ENCODE measurements at regions not wholly inside any gene's neighbourhood (a gene's known extent, or its start where the extent isn't known, plus 50 kb on each side); places are given as distances from the start of the nearest gene placed in this dataset.

DNA sequence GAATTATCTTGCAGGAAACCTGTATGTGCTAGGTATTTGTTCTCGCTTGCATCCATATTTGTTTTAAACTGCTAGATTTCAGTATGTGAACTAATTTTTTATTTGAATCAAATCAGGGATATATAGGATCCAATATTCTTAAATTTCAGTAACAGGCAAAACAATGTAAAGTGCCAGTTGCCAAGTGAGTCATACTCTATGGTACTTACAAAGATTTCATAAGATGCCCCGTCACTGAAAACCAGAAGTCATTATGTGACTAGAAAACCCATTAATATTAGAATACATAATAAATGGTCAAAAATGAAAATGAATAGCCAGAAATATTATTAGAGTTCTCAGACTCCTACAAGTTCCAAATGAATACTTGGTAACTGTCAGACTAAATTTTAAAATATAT is 481.2 kb downstream of the TFAP2A start:
- H3K27ac ChIP-seq: no peak overlapping the region
- TF ChIP-seq, protein P1, sequence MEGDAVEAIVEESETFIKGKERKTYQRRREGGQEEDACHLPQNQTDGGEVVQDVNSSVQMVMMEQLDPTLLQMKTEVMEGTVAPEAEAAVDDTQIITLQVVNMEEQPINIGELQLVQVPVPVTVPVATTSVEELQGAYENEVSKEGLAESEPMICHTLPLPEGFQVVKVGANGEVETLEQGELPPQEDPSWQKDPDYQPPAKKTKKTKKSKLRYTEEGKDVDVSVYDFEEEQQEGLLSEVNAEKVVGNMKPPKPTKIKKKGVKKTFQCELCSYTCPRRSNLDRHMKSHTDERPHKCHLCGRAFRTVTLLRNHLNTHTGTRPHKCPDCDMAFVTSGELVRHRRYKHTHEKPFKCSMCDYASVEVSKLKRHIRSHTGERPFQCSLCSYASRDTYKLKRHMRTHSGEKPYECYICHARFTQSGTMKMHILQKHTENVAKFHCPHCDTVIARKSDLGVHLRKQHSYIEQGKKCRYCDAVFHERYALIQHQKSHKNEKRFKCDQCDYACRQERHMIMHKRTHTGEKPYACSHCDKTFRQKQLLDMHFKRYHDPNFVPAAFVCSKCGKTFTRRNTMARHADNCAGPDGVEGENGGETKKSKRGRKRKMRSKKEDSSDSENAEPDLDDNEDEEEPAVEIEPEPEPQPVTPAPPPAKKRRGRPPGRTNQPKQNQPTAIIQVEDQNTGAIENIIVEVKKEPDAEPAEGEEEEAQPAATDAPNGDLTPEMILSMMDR (IDR thresholded peaks at IDR 0.05): no peak
- peaks cover 0 to 18% (median 5%) of the 10 kb centered on the region in 11 donors for H3K9me3 ChIP-seq
- no peaks in the 10 kb centered on the region for H3K36me3 ChIP-seq
- ATAC-seq (no peak), DNase-seq (no peak)
- intact Hi-C loops (cut with DNase I): no loop called here
- H3K27me3 ChIP-seq: no peaks in the 10 kb centered on the region
- no peak overlapping the region for H3K4me3 ChIP-seq
- 83 to 88% methylated on average over 2 of the region's 2 CpGs for WGBS, 2 donors
- no peaks in the 10 kb centered on the region for H3K4me1 ChIP-seq

DNA sequence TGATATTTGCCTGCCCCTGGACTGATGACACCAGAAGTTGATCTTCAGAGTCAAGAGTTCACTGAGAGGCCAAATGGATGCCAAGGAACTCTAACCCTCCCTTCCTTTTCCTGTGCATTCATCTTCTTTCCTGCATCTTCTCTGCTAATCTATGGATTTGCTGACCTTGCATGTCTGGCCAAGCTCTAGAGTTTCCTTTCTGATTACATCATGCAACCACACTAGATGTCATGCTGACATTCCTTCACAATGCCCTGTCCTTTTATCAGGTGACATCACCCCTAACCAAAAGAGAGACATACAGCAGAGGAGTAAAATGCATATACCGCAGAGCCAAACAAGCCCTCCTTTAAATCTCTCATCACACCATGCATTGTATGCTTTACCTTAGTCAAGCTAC is 487.6 kb downstream of the TFAP2A start:
- TF ChIP-seq, protein P1 (IDR thresholded peaks at IDR 0.05): no peak
- no peaks in the 10 kb centered on the region for H3K27me3 ChIP-seq
- no peak overlapping the region for H3K27ac ChIP-seq
- no peak overlapping the region for H3K4me3 ChIP-seq
- peaks cover 0 to 19% (median 5%) of the 10 kb centered on the region in 11 donors for H3K9me3 ChIP-seq
- no peaks in the 10 kb centered on the region for H3K36me3 ChIP-seq
- intact Hi-C loops (cut with DNase I): no loop called here
- H3K4me1 ChIP-seq: no peaks in the 10 kb centered on the region
- DNase-seq: no peak
- ATAC-seq: no peak
- 50 to 58% methylated on average over 1 of the region's 1 CpG for WGBS, 2 donors

DNA sequence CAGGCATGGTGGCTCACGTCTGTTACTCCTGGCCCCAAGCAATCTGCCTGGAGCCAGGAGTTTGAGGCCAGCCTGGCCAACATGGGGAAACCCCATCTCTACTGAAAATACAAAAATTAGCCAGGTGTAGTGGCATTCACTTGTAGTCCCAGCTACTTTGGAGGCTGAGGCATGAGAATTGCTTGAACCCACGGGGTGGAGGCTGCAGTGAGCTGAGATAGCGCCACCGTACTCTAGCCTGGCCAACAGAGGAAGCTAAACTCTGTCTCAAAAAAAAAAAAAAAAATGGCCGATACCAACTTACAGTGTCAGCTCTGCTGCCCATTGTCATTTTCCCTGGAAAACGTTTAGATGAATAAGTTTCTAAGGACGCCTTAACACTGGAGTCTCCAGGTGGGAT is 489.9 kb downstream of the TFAP2A start:
- H3K27me3 ChIP-seq: no peaks in the 10 kb centered on the region
- DNase-seq (no peak), ATAC-seq (no peak)
- 75 to 79% methylated on average over 7 of the region's 7 CpGs for WGBS, 2 donors
- no peak overlapping the region for H3K4me3 ChIP-seq
- no peaks in the 10 kb centered on the region for H3K36me3 ChIP-seq
- intact Hi-C loops (cut with DNase I): no loop called here
- TF ChIP-seq, protein P1 (IDR thresholded peaks at IDR 0.05): no peak
- no peak overlapping the region for H3K27ac ChIP-seq
- H3K9me3 ChIP-seq: peaks cover 0 to 14% (median 3%) of the 10 kb centered on the region in 11 donors
- H3K4me1 ChIP-seq: no peaks in the 10 kb centered on the region

DNA sequence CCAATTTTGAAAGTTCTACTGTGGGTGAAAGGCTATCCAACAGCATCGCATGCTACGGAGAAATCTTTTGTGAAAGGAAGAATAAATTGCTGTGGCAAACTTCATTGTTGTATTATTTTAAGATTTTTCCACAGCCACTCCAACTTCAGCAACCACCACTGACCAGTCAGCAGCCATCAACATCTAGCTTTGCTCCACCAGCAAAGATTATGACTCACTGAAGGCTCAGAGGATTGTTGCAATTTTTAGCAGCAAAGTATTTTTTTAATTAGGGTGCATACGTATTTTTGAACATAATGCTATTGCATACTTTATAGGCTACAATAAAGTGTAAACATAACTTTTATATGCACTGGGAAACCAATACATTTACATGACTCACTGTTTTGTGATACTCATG is 493.5 kb downstream of the TFAP2A start:
- 85 to 90% methylated on average over 3 of the region's 3 CpGs for WGBS, 2 donors
- no peaks in the 10 kb centered on the region for H3K9me3 ChIP-seq
- intact Hi-C loops (cut with DNase I): no loop called here
- no peaks in the 10 kb centered on the region for H3K27me3 ChIP-seq
- H3K36me3 ChIP-seq: no peaks in the 10 kb centered on the region
- no peaks in the 10 kb centered on the region for H3K4me1 ChIP-seq
- no peak overlapping the region for H3K27ac ChIP-seq
- ATAC-seq: no peak
- DNase-seq: no peak
- TF ChIP-seq, protein P1 (IDR thresholded peaks at IDR 0.05): no peak
- H3K4me3 ChIP-seq: no peak overlapping the region

DNA sequence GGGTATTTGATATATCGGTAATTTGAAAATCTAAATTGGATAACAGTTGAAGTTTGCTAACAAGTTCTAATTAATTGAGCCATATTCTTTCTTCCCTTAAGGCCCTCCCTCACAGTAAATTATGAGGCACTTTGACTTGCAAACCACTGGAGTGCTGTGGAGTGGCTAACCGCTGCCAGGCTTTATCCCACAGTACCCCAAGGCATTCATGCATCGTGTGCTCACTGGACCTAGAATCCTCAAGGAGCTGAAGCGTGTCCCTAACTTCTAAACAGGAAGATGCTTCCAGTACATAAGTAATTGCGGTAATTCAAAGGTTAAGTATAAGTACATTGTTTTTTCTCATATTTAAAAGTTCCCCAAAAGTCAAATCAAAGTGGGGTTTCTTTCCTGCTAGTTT is 499.9 kb downstream of the TFAP2A start:
- 87 to 92% methylated on average over 5 of the region's 5 CpGs for WGBS, 2 donors
- ATAC-seq: no peak
- H3K27ac ChIP-seq: no peak overlapping the region
- no peaks in the 10 kb centered on the region for H3K36me3 ChIP-seq
- TF ChIP-seq, protein P1 (IDR thresholded peaks at IDR 0.05): no peak
- no peak overlapping the region for H3K4me3 ChIP-seq
- H3K9me3 ChIP-seq: no peaks in the 10 kb centered on the region
- H3K27me3 ChIP-seq: no peaks in the 10 kb centered on the region
- DNase-seq: no peak
- H3K4me1 ChIP-seq: no peaks in the 10 kb centered on the region
- intact Hi-C loops (cut with DNase I): no loop called here
